Mesothelial cell of epicardium (in vitro differentiated cells): ENCODE measurements at regions not wholly inside any gene's neighbourhood (a gene's known extent, or its start where the extent isn't known, plus 50 kb on each side); places are given as distances from the start of the nearest gene placed in this dataset.
A peak's percentile ranks its signal among the peaks of the same experiment; 100 is the strongest.

Source experiments
- DNase-seq, 2 experiments: peaks; one replicate each; pipeline ENCODE4 v3.0.0; 2021; ENCODE audit warnings: low spot score in 2 of 2; ENCODE audit not compliant: unreplicated experiment in 2 of 2
- H3K27ac Mint-ChIP-seq: 2 replicates; pipeline ENCODE4 v1.8.0; 2021; ENCODE audit warnings: mixed read lengths
- H3K27me3 Mint-ChIP-seq: 2 replicates; pipeline ENCODE4 v1.8.0; 2021; ENCODE audit warnings: low read depth, mixed read lengths
- H3K36me3 Mint-ChIP-seq: 2 replicates; pipeline ENCODE4 v1.8.0; 2021; ENCODE audit warnings: mixed read lengths
- H3K4me1 Mint-ChIP-seq: 2 replicates; pipeline ENCODE4 v1.8.0; 2021; ENCODE audit warnings: mixed read lengths
- H3K4me3 Mint-ChIP-seq: 2 replicates; pipeline ENCODE4 v1.8.0; 2021; ENCODE audit warnings: mild to moderate bottlenecking, moderate library complexity, mixed read lengths
- H3K9me3 Mint-ChIP-seq: 2 replicates; pipeline ENCODE4 v1.8.0; 2021; ENCODE audit warnings: mixed read lengths
- TF ChIP-seq, protein P1 (sequence below): fragments of 200-600 bp; sonication (generic); IDR thresholded peaks from one replicate; pipeline ENCODE4 v1.5.0; 2021; ENCODE audit warnings: antibody characterized with exemption; ENCODE audit not compliant: unreplicated experiment

DNA sequence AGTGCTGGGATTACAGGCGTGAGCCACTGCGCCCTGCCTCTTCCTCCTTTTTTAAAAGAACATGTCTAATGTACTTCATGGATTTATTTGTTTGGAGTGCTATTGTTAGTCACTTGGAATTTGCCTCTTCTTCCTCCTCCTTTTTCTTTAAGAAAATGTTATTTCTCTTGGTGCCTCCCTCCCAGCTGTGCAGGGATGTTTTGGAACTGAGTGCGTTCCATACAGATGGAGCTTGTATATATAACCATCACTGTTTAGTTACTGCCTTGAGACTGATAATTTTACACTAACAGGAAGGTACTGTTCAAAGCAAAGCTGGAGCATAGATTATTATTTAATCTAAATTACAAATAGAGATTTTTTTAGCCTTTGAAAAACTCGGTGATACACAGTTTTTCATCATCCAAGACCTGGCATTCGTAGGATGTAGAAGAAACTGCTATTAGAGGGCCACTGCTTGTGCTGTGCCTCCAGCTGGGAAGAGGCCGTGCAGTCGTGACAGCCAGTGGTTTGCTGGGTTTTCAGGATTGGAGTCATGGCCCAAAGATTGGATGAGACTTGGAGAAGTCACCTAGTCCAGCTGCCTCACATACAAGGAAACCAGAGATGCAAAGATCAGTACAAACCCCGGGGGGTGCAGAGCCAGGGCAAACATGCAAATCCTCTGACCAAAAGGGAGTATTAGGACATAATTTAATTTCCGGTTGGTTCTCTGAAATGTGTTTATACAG, 123.1 kb downstream of the PLEKHG1 start:
- H3K9me3 Mint-ChIP-seq = no peaks in the 10 kb centered on the region
- no peaks in the 10 kb centered on the region for H3K27me3 Mint-ChIP-seq
- DNase-seq = no peak
- peak overlapping the region; percentile 82 for H3K27ac Mint-ChIP-seq
- H3K36me3 Mint-ChIP-seq = peaks cover 3% of the 10 kb centered on the region
- TF ChIP-seq, protein P1, sequence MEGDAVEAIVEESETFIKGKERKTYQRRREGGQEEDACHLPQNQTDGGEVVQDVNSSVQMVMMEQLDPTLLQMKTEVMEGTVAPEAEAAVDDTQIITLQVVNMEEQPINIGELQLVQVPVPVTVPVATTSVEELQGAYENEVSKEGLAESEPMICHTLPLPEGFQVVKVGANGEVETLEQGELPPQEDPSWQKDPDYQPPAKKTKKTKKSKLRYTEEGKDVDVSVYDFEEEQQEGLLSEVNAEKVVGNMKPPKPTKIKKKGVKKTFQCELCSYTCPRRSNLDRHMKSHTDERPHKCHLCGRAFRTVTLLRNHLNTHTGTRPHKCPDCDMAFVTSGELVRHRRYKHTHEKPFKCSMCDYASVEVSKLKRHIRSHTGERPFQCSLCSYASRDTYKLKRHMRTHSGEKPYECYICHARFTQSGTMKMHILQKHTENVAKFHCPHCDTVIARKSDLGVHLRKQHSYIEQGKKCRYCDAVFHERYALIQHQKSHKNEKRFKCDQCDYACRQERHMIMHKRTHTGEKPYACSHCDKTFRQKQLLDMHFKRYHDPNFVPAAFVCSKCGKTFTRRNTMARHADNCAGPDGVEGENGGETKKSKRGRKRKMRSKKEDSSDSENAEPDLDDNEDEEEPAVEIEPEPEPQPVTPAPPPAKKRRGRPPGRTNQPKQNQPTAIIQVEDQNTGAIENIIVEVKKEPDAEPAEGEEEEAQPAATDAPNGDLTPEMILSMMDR = no peak
- peaks cover 51% of the 10 kb centered on the region for H3K4me1 Mint-ChIP-seq
- peak overlapping the region; percentile 40 for H3K4me3 Mint-ChIP-seq

DNA sequence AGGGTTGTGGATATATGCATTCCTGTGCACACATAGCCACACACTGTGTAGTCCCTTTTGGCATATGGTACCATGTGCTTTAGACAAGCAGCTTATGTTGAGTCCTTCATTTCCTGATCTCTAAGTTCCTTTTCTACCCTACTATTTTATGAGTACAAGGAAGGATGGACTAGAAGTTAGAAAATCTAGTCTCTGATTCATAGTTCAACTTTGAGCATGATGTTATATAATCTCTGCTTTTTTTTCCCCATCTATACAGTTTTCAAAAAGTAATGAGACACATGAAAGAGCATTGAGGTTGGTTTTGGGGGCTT, 123.6 kb downstream of the PLEKHG1 start:
- Mint-ChIP-seq H3K36me3 (peaks cover 3% of the 10 kb centered on the region), H3K9me3 (no peaks in the 10 kb centered on the region), H3K4me3 (no peak overlapping the region), H3K27me3 (no peaks in the 10 kb centered on the region), H3K27ac (peak overlapping the region; percentile 84), H3K4me1 (peaks cover 51% of the 10 kb centered on the region)
- no peak for DNase-seq
- TF ChIP-seq, protein P1 = no peak

DNA sequence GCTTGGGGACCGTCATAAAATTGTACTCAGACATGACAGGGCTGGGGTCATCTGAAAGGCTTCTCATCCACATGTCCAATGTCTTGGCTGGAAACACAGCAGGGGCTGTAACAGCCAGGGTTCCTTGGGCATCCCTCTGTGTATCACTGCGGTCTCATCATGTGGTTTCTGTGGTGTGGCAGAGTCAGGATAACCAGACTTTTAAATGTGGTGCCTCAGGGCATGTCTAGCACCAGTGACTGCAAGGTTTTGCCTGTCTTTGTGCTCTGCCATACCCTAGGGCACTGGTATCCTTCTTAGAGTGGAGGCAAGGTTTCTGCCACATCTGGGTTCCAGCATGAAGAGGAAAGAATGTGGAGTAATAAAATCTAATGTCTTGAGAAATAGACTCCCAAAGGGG, 124.2 kb downstream of the PLEKHG1 start:
- H3K36me3 Mint-ChIP-seq = peaks cover 3% of the 10 kb centered on the region
- no peaks in the 10 kb centered on the region for H3K27me3 Mint-ChIP-seq
- DNase-seq = no peak
- TF ChIP-seq, protein P1 = no peak
- no peaks in the 10 kb centered on the region for H3K9me3 Mint-ChIP-seq
- peak overlapping the region; percentile 84 for H3K27ac Mint-ChIP-seq
- peaks cover 48% of the 10 kb centered on the region for H3K4me1 Mint-ChIP-seq
- H3K4me3 Mint-ChIP-seq = no peak overlapping the region

DNA sequence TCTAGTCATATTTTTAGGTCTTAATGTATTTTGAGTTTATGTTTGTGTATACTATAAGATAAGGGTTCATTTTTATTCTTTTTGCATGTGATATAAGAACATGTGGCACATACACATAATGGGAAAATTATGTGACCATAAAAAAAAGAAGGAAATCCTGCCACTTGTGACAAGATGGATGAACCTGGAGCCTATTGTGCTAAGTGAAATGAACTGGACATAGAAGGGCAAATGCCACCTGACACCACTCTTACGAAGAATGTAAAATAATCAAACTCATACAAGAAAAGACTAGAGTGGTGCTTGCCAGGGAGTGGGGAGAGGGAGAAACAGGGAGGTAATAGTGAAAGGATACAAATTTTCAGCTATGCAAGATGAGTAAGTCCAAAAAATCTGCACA, 126.1 kb downstream of the PLEKHG1 start:
- Mint-ChIP-seq H3K4me3 (no peak overlapping the region), H3K27me3 (no peaks in the 10 kb centered on the region), H3K9me3 (no peaks in the 10 kb centered on the region), H3K36me3 (peaks cover 9% of the 10 kb centered on the region), H3K4me1 (peaks cover 29% of the 10 kb centered on the region), H3K27ac (no peak overlapping the region)
- TF ChIP-seq, protein P1 = no peak
- DNase-seq = no peak

DNA sequence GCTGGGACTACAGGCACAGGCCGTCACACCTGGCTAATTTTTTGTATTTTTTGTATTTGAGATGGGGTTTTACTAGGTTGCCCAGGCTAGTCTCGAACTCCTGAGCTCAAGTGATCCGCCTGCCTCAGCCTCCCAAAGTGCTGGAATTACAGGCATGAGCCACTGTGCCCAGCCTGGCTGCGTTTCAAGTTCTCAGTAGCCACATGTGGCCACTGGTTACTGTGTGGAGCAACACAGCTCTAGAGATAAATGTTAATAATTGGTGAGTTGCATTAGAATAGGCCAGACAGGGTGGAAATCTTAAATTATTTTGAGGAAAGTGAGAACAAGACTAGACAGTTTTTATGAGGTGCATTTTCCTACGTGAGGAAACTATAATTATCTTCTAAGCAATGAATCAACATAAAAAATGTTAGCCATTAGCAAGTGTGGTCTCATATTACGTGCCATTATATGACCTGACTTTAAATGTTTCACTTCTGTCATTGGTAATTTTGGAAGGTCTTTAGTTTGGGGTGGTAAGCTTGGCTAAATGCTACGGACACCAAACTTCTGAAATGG, 129.6 kb downstream of the PLEKHG1 start:
- Mint-ChIP-seq H3K27ac (peak overlapping the region; percentile 14), H3K4me3 (no peak overlapping the region), H3K9me3 (no peaks in the 10 kb centered on the region), H3K27me3 (no peaks in the 10 kb centered on the region), H3K36me3 (peaks cover 25% of the 10 kb centered on the region), H3K4me1 (peaks cover 2% of the 10 kb centered on the region)
- TF ChIP-seq, protein P1 = no peak
- DNase-seq = no peak
